Panc1 (cell line): ENCODE measurements at regions not wholly inside any gene's neighbourhood (a gene's known extent, or its start where the extent isn't known, plus 50 kb on each side); places are given as distances from the start of the nearest gene placed in this dataset.
"Not testable (repeated sequence)": the region's sequence is repeated elsewhere in the genome, so short reads cannot be mapped to it uniquely, and the experiment has no call there.

Experiments
- ATAC-seq: fragments of 200-7000 bp; cut with Tn5 transposase; 2 replicates; pipeline ENCODE4 v1.9.1; 2020; ENCODE audit warnings: mild to moderate bottlenecking, moderate library complexity
- BruUV-seq: library from RNA; stranded (reverse); fragments of 400-500 nt; replicated peaks from 2 replicates; lab custom pipeline; 2021; lab: Mats Ljungman, UMichigan
- CTCF ChIA-PET: fragments of 300-600 bp; sonication (Branson Sonifier 250); formaldehyde crosslinking; loops from one replicate; lab custom pipeline; 2022; ENCODE audit warnings: antibody characterized with exemption; lab: Charles Lee
- POLR2A ChIA-PET: fragments of 300-600 bp; sonication (Branson Sonifier 250); formaldehyde crosslinking; loops from one replicate; lab custom pipeline; 2022; ENCODE audit warnings: antibody characterized with exemption; lab: Charles Lee
- DNase-seq: peaks from one replicate; pipeline ENCODE4 v3.0.0-alpha.2; 2010; ENCODE audit warnings: low read depth, low spot score
- H3K27ac ChIP-seq: 2 replicates; pipeline ENCODE4 v1.5.1; 2011; ENCODE audit warnings: mild to moderate bottlenecking, low read length, inconsistent platforms
- H3K27me3 ChIP-seq: fragments of 200-500 bp; sonication (Bioruptor generic); 2 replicates; pipeline ENCODE4 v1.6.0; 2014; ENCODE audit warnings: low read length, inconsistent platforms; ENCODE audit not compliant: control insufficient read depth, insufficient read depth
- H3K36me3 ChIP-seq: fragments of 200-500 bp; sonication (Bioruptor generic); 2 replicates; pipeline ENCODE4 v1.5.1; 2014; ENCODE audit warnings: inconsistent platforms, mild to moderate bottlenecking, low read length, moderate library complexity; ENCODE audit not compliant: control insufficient read depth, insufficient read depth
- H3K4me1 ChIP-seq: 2 replicates; pipeline ENCODE4 v1.5.1; 2011; ENCODE audit warnings: inconsistent platforms, mild to moderate bottlenecking, low read length, moderate library complexity; ENCODE audit not compliant: control insufficient read depth, insufficient read depth
- H3K4me3 ChIP-seq, 2 experiments: 2 replicates each; pipeline ENCODE4 v1.5.1; 2011 to 2012; ENCODE audit warnings: low read depth in 2 of 2, low read length in 2 of 2, mild to moderate bottlenecking in 2 of 2, inconsistent platforms in 1 of 2, moderate library complexity in 1 of 2
- H3K9me3 ChIP-seq: fragments of 200-500 bp; sonication (Bioruptor generic); 2 replicates; pipeline ENCODE4 v1.5.1; 2014; ENCODE audit warnings: low read depth, mild to moderate bottlenecking, inconsistent platforms, low read length, moderate library complexity; ENCODE audit not compliant: control insufficient read depth, insufficient read depth
- CTCF ChIP-seq: fragments of 450-650 bp; IDR thresholded peaks from 2 replicates; pipeline ENCODE4 v1.5.1; 2017; ENCODE audit warnings: mild to moderate bottlenecking
- POLR2AphosphoS5 ChIP-seq: IDR thresholded peaks from 2 replicates; pipeline ENCODE4 v1.6.1; 2012; ENCODE audit warnings: mild to moderate bottlenecking, low read depth, low read length, moderate library complexity
- REST ChIP-seq, 2 experiments: IDR thresholded peaks; 2 replicates each; pipeline ENCODE4 v1.6.1; 2011 to 2012; ENCODE audit warnings: low read depth in 2 of 2, control low read depth in 1 of 2, low read length in 1 of 2, mild to moderate bottlenecking in 1 of 2, moderate library complexity in 1 of 2; ENCODE audit not compliant: insufficient read depth in 1 of 2
- SIN3A ChIP-seq: IDR thresholded peaks from 2 replicates; pipeline ENCODE4 v1.6.1; 2012; ENCODE audit warnings: low read depth, mild to moderate bottlenecking, low read length, moderate library complexity, borderline replicate concordance; ENCODE audit not compliant: insufficient read depth
- TCF7L2 ChIP-seq: IDR thresholded peaks from 2 replicates; pipeline ENCODE4 v1.6.1; 2011; ENCODE audit warnings: mild to moderate bottlenecking, low read depth, low read length, inconsistent platforms
- in situ Hi-C: cut with HindIII; loops from 2 replicates; pipeline ENCODE4 v1.10.0; 2016; ENCODE audit warnings: low sequenced_read_pairs, low pct_unique_long_range_greater_than_20kb
- intact Hi-C: fragments of 100-400 bp; cut with micrococcal nuclease; formaldehyde crosslinking; loops from one replicate; pipeline ENCODE4 v1.10.0; 2022; ENCODE audit not compliant: unreplicated experiment

GRCh38 chrX:116694046-116694445, 231.3 kb upstream of the CT83 start:
- no peaks in the 10 kb centered on the region for H3K27me3 ChIP-seq
- CTCF ChIA-PET = no interaction called here
- no peaks in the 10 kb centered on the region for H3K9me3 ChIP-seq
- in situ Hi-C loops (no loop called here), intact Hi-C loops (no loop called here)
- TF ChIP-seq TCF7L2 (no peak), POLR2AphosphoS5 (no peak), SIN3A (no peak), REST (IDR thresholded peaks at IDR 0.05; ENCODE audit: insufficient read depth in 1 of 2, low read depth in 2 of 2, low read length in 1 of 2) (no peak), CTCF (no peak)
- POLR2A ChIA-PET = no interaction called here
- no peaks in the 10 kb centered on the region for H3K4me1 ChIP-seq
- H3K4me3 ChIP-seq = no peak overlapping the region
- BruUV-seq = no TSS peak
- DNase-seq (no peak), ATAC-seq (no peak)
- no peaks in the 10 kb centered on the region for H3K36me3 ChIP-seq
- H3K27ac ChIP-seq = no peak overlapping the region

- CTCF ChIA-PET, POLR2A ChIA-PET, BruUV-seq, DNase-seq, H3K27ac ChIP-seq, H3K4me1 ChIP-seq, ATAC-seq, H3K36me3 ChIP-seq, H3K27me3 ChIP-seq, H3K9me3 ChIP-seq, H3K4me3 ChIP-seq, intact Hi-C loops, in situ Hi-C loops: not testable (repeated sequence)
Observed at GRCh38 chrX:116679544-116679943, 216.8 kb upstream of the CT83 start.

- Histone ChIP-seq H3K27me3 (no peaks in the 10 kb centered on the region), H3K36me3 (no peaks in the 10 kb centered on the region), H3K4me3 (no peak overlapping the region), H3K27ac (no peak overlapping the region), H3K9me3 (no peaks in the 10 kb centered on the region), H3K4me1 (no peaks in the 10 kb centered on the region)
- ATAC-seq (no peak), DNase-seq (no peak)
- intact Hi-C loops (no loop called here), in situ Hi-C loops (no loop called here)
- ChIA-PET POLR2A (no interaction called here), CTCF (interaction anchor here (0.7 kb wide), 1 partner anchor 188 kb away, joined by 3 read pairs; no protein-coding TSS in a partner anchor)
- no TSS peak for BruUV-seq
- TF ChIP-seq TCF7L2 (no peak), CTCF (no peak), POLR2AphosphoS5 (no peak), REST (IDR thresholded peaks at IDR 0.05; ENCODE audit: insufficient read depth in 1 of 2, low read depth in 2 of 2, low read length in 1 of 2) (no peak), SIN3A (no peak)
Observed at GRCh38 chrX:116667346-116668134, 204.8 kb upstream of the CT83 start.
